Left renal pelvis (tissue), 4 donors: ENCODE measurements at regions not wholly inside any gene's neighbourhood (a gene's known extent, or its start where the extent isn't known, plus 50 kb on each side); places are given as distances from the start of the nearest gene placed in this dataset.

Experiments used
- DNase-seq, 4 donors: peaks; one replicate each; pipeline ENCODE4 v3.0.0-alpha.2; 2013; ENCODE audit warnings: low read depth in 4 of 4, low spot score in 3 of 4

DNA sequence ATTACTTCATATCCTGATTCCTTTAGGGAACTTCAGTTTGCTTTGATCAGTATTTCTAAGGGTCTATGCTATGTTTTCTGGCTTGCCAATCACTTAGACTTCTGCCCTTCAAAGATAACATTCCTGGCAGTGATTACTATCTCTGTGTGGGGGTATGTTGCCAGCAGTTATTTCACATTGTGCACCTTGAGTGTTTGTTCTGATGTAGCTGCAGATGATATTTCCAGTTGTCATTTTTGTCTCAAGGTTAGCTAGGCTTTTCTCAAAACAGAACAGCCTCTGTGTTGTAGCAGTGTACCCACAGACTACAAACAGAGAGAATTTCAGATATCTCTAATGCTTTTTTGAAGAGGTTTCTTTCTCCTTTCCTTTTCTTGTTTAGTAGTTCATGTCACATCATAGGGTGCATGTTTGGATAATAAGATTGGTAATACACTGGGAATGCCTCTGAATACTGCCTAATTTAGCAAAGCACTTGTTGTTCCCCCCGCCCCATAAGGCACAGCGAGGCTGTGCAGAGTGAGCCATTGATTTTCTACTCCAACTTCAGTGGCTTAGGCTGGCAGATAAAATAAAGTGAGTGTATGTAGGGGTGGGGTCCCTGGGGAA is 134.7 kb upstream of the AGR3 start:
- no peak for DNase-seq

DNA sequence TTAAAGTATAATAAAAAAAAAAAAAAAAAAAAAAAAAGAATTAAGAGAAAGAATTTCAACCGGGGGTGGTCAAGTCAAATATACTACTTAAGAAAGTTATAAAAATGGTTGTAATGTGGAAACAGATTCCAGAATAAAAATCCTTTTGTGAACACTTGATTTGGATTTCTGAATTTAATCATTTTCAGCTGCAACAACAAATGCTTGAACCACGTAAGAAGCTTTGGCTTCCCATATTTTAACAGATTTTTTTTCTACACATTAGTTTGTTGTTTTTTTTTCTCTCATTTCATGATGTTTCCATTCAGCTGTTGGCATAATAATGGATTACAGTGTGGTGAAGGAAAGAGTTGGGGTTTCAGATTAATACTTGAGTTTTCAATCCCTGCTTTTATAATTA is 137.3 kb upstream of the AGR3 start:
- DNase-seq = no peak

DNA sequence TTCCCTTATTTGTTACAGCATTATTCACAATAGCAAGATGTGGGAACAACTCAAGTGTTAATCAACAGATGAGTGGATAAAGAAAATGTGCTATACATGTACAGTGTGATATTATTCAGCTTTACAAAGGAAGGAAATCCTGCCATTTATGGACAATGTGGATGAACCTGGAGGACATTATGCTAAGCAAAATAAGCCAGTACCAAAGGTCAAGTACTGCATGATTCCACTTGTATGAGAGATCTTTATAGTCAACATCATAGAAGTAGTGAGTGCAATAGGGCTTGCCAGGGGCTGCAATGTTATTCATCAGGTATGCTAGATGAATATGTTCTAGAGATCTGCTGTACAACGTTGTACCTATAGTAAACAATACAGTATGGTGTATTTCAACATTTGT is 138.5 kb upstream of the AGR3 start:
- DNase-seq = no peak

DNA sequence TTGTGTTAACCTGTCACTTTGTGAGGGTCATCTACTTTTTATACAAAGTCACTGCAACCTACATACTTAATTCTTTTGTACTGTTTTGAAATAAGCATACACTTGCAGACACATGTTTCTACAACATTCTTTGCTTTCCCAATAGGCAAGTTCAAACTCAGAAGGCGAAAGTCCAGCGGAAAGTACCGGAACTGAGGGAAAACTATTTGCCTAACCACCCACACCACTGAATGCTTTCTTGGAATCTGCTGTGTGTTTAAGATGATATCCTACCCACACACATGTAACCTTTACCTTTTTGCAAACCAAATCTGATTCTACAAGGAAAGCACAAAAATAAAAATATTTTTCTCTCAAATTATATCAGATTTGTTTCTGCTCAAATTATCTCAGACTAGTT is 139.4 kb upstream of the AGR3 start:
- DNase-seq = no peak

DNA sequence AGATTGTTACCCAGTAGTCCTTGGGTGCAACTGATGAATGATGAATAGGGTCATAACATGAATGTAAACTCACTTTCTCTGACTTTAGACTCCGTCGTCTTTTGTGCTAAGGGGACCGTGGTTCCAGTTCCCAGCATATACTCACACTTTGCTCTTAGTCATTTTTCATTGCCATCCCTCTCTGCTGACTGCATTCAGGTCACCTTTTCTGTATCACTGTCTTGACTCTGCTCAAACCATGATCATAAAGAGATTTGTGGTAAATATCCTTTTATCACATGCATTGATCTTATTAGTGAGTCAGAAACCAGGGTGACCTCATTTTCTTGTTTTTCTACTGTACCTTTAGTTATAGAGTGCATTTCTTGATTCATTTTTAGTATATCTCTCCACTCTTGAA is 141.1 kb upstream of the AGR3 start:
- no peak for DNase-seq

DNA sequence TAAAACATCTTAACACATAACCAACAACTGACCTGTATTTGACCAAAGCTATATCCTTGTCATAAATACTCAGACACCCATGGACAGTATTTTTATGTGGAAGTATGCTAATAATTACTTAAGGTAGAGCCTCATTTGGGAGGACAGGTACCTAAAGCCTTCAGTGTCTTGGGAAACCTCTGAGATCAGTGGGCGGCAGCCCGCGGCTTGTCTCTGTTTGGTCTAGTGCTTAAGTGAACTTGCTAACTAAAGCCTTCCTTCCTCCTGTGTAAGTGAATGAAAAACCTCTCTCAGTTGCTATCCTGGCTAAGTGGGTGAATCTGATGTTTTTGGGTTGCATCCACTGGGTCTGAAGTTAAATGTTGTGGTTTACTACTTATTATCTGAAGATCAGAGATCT is 144.5 kb upstream of the AGR3 start:
- DNase-seq = no peak

DNA sequence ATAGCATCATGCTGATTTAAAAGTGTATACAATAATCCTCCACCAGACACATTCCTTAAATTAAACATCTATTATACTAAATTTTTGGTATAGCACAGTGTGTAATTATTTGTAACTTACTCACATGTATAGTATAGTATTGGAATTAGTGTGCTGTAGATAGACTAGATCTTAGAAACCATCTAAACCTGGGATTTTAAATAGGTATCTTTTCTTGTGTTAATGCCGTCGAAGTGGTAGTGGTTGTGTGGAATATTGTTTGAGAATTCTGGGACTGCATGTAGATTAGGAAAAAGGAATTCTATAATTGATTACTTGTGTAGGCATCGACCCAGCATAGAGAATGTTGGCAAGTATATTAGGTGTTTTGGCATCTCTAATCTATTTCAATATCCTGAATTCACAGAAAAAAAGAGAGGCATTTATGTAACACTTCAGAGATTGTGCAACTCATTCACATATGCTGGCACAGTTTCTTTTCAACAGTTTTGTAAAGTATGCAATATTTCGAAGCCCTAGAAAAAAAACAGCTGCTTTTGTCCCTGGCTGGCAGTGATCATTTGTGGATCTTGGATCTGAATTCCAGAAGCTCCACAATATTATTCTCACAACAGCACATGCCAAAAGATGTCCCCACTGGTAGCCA is 145.5 kb upstream of the AGR3 start:
- DNase-seq = no peak

DNA sequence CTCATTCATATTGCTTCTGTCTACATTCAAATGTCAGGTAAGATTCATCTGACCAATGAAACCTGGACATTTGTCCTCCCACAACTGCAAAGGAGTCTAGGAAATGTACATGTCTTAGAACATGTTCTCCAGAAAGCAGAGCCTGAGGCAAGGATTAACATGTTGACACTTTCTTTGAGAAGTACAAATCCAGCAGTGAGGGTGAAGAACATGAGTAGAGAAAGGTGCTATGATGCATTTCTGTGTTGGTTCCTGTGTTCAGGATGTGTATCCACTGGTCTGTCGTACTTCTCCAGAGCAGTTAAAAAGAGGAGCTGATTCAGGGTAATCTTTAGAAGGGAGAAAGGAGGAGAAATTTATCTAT is 146.0 kb upstream of the AGR3 start:
- DNase-seq = no peak

DNA sequence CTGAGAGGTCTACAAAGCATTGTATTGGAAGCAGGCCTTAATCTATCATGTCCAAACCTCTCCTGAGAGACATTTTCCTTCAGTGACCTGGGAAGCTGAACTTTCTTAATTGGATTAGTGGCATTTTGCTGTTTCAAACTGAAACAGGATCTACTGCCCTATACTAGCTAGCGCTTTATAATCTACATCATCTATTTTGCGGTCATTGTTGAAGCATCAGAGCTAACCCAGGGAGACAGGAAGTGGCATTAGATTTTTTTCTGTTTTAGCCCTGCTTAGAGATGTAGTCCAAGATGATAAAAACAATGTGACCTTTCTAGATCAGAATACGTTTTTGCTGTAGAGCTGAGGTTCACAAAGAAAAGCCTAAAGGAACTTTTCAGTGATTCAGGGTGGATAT is 147.4 kb upstream of the AGR3 start:
- DNase-seq = no peak

DNA sequence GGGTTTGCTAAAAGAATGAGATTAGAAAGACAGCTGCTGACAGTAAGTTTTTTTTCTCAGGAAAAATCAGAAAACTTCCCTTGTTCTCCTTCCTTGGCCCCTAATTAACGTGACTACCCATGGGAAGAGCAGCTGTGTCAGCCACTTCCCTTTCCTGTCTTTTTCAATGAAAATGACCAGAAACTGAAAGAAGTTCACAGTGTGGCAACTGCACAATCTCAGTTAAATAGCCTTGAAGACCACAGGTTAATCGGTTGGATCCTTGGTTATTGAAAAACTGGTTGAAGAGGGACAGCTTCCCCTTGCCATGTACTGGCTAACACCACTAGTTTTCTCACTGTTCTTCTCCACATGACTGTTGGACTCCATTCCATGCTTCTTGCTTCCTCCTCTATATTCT is 148.8 kb upstream of the AGR3 start:
- DNase-seq = no peak

DNA sequence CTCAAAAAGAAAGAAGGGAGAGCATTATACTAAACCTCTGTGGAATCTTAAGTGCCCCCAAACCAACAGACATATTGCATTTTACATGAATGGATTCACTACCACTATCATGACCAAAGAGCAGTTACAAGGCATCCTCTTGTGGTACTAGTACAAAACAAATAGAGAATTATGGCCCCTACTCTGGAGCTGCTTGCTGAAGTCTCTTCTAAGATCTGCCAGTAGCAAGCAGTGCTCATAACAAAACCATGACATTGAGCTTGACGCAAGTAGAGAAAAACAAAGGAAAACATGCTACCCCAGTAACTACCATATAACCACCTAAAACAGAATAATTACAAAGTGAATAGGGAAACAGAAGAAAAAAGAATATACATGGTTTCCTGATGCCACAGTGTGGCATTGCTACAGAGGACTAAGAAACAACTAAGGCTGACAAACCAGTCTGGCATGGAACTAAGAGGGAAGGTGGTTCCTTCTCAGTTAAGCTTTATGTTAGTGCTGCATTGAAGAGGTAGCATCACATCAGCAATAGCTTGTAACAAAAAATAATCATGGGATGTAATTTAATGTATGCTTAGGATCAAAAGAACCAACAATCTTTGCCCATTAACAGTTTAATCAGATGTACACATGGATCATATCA is 150.2 kb upstream of the AGR3 start:
- no peak for DNase-seq

DNA sequence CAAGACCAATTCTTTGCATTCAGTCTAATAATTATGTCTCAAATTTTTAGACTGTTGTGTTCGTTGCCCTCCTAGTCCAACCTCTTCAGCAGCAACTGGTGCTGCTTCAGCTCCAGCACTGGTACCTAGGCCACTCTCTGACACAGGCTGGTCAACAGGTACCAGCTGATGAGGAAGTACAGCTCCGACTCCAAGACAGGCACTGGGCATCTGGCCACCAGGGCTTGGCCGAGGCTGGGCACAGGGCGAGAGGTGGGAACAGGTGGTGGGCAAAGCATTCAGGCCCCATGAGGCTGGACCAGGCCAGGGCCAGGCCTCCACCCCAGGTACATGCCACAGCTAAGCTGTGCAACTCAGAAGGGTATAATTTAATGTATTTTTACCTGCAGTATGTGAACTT is 151.5 kb upstream of the AGR3 start:
- DNase-seq = no peak

DNA sequence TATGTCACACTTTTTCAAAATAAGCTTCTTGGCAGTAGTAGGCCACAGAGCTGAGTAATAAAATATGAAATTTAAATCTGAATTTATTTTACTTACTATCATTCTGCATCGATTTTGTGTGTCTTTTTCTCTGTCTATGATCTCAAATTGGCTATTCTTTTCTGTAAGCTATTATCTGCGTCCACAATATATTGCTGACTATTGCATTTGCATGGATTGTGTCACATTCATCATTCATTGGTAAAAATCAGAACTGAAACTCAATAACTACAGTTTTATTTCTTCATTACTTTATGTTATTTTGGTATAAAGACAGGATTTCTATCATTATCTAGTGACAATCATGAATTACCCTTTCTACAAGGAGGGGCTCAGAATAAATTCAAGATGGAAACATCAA is 154.8 kb upstream of the AGR3 start:
- no peak for DNase-seq

DNA sequence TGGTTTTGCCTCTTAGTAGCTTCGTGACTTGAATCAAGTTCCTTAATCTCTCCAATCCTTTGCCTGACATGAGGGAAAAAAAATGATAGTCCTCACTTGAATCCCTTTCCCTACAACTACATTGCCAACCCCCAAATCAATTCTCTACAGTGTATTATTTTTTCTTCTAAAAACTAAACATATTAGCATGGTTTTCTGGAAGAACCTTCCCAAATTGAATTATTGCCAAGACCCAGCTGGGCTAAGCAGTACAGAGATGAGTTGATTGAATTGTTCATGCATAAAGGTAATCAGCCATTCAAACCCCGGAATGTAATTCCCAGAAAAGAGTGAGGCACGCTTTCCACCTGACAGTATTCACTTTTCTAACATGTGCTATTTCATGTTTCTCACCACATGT is 155.6 kb upstream of the AGR3 start:
- DNase-seq = no peak

DNA sequence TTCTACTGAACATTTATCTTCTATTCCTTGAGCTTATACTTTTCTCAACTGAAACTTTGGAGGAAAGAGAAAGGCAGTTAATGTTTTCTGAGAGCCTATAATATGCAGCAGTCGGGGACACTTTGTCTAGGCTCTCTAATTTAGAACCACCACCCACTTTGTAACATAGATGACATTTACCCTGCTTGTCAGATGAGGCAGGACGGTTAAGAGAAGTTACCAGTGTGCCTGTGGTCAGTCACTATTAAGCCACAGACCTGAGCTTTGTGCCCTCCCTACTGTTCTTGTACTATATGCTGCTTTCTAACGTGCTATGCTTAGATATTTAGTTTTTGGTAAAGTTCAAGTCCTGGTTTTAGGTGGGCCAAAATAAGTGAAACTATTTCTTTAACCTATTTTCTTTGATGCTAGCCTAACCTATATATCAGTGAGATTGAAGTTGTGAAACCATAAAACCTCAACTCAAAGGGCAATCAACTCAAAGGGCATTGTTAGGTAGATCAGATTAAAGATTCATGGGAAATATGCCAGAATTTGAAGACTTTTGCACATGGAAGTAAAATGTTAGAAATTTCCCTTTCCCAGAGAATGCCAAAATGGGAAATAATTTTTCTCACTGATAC is 156.5 kb upstream of the AGR3 start:
- DNase-seq = no peak

DNA sequence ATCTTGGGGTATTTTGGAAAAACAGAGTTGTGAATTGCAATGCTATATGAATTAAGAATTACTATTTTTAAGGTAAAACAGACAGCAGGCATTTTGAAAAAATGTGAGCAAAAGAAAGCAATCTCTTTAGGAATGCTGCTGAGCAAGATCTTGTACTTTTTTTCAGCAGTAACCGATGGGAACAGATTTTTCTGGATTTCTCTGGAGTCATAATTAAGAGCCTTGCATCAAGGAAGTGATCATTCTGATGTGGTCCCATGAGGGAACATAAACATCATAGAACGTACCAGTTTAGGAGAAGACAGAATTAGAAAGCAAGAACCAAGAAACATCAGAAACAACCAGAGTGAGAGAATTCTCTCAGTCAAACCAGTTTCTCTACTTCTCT is 157.0 kb upstream of the AGR3 start:
- no peak for DNase-seq

DNA sequence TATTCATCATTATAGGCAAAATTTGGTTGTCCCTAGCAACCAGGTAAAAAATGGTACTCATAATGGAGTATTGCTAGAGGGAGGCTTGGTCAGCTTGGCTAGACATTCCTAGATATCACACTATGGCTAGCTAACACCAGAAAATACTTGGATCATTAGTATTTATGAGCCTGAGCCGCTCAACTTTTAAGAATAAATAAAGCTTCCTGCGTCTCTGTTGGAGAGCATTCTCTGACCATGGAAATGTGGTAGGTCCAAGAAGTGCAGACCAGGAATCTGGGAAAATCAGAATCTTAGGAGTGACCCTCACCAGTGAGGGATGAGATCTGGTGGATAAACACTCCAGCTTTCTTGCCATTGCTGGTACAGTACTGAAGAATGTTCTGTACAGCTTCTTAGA is 157.6 kb upstream of the AGR3 start:
- DNase-seq = no peak

DNA sequence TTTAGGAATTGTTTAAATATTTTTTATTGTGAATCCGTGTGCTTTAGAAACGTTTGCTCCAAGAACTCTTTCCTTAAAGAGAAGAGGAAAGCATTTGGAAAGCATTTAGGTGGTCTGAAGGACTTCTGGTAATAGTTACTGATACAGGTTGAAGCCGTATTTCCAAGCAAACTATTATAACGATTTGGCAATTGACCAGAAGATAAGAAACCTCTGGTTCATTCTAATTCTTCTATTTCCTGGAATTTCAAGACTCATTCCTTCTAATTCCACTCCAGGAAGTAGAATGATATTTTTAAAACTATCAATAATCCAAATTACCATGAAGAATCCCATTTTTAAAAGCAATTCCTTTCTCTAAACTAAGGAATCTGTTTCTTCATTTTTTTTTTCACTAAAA is 158.9 kb upstream of the AGR3 start:
- no peak for DNase-seq

DNA sequence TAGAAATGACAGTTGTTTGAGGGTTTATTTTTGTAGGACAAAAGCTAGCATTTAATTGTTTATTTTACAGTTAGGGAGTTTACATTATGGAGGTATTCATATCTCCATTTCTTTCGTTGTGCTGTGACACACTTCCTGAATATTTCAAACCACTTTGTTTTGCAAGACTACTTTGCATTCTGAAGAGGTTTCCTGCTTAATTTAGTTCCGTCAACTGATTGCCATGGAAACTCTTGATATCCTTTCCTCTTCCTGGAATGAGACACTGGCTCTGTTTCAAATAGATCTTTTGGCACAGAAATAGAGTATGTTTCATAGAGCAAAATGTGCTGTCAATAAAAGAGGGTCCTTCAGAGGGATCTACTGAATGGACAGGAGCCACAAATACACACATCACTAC is 159.5 kb upstream of the AGR3 start:
- peak in 2 of 4 donors; percentile 6 to 19 for DNase-seq

DNA sequence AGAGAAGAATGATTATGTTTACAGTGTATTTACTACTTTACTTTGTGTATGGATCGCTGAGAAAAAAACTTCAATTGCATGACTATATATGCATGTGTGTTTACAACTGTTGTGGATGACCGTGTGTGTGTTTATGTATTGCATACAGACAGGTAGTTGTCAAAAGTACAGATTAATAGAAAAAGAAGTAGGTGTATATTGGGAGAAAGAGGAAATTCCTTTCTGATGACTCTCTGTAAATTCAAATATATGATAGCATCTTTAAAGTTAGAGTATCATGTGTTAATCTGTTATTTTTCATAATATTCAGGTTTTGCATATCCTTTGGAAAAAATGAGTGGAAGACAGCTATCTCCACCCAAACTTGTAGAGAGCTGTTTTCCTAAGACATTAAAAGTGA is 160.4 kb upstream of the AGR3 start:
- DNase-seq = no peak

DNA sequence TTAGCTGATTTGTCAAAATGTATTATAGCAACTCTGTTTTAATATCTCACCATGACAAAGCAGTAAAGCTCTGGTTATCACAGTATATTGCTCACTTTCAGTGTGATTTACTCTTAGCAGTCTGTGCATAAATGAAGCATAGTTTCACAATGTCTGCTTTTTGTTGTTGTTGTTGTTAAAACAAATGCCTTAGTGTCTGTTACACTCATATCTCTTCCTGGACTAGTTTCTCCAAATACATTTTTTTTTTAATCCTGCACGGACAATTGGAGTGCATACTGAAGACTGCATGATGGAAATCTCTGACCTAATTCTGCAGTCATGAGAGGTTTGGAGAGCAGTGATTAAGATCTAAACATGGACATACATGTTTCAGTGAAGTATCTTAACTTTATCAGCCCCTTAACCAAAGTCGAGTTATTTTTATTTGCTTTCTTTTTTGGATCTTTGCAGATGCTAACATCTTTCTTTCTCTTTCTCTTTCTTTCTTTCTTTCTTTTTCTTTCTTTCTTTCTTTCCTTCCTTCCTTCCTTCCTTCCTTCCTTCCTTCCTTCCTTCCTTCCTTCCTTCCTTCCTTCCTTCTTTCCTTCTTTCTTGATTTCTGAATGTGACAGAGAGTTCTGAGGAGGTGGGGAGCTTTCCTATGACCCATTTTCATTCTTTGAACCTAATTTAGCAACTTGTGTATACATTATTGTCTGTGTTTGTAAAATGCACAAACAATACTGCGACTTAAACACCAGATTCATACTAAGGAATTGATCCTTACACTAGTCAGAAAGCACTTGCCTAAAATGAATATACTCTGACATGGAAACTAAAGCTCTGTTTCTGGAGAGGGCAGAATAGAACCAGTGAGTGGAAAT is 161.5 kb upstream of the AGR3 start:
- no peak for DNase-seq
